ENCODE measurements at regions not wholly inside any gene's neighbourhood (a gene's known extent, or its start where the extent isn't known, plus 50 kb on each side); places are given as distances from the start of the nearest gene placed in this dataset.

GRCh38 chr7:92956575-92956974 is 120.2 kb upstream of the CDK6 start:
- no peak for TF ChIP-seq CTCF (IDR thresholded peaks at IDR 0.05; ENCODE audit: borderline replicate concordance, extremely low read depth, insufficient read depth)
- H3K36me3 ChIP-seq (ENCODE audit: control insufficient read depth in 2 of 3, insufficient read depth in 3 of 3, low read length in 3 of 3) = no peaks in the 10 kb centered on the region
- H3K9me3 ChIP-seq (ENCODE audit: control insufficient read depth in 2 of 3, insufficient read depth in 1 of 3, low read length in 3 of 3) = peaks cover 0 to 3% (median 0%) of the 10 kb centered on the region in 3 donors
- H3K27ac ChIP-seq (ENCODE audit: low read depth in 2 of 2, low read length in 2 of 2) = no peak overlapping the region
- no peak overlapping the region for H3K9ac ChIP-seq (ENCODE audit: low read length in 3 of 3)
- H3K27me3 ChIP-seq (ENCODE audit: control insufficient read depth, insufficient read depth, low read length) = no peaks in the 10 kb centered on the region
- intact Hi-C loops (cut with DNase I) = no loop called here
- H3K4me1 ChIP-seq (ENCODE audit: control insufficient read depth in 2 of 3, insufficient read depth in 2 of 3, low read depth in 1 of 3, low read length in 3 of 3) = no peaks in the 10 kb centered on the region
- FAIRE-seq = no peak
- no peak for DNase-seq
- H3K4me3 ChIP-seq (ENCODE audit: low read length in 3 of 3) = no peak overlapping the region

- H3K4me1 ChIP-seq (ENCODE audit: control insufficient read depth in 2 of 3, insufficient read depth in 2 of 3, low read depth in 1 of 3, low read length in 3 of 3) = no peaks in the 10 kb centered on the region
- H3K27ac ChIP-seq (ENCODE audit: low read depth in 2 of 2, low read length in 2 of 2) = no peak overlapping the region
- peaks cover 0 to 3% (median 0%) of the 10 kb centered on the region in 3 donors for H3K9me3 ChIP-seq (ENCODE audit: control insufficient read depth in 2 of 3, insufficient read depth in 1 of 3, low read length in 3 of 3)
- H3K36me3 ChIP-seq (ENCODE audit: control insufficient read depth in 2 of 3, insufficient read depth in 3 of 3, low read length in 3 of 3) = no peaks in the 10 kb centered on the region
- H3K4me3 ChIP-seq (ENCODE audit: low read length in 3 of 3) = no peak overlapping the region
- intact Hi-C loops (cut with DNase I) = no loop called here
- no peak for FAIRE-seq
- H3K9ac ChIP-seq (ENCODE audit: low read length in 3 of 3) = no peak overlapping the region
- no peaks in the 10 kb centered on the region for H3K27me3 ChIP-seq (ENCODE audit: control insufficient read depth, insufficient read depth, low read length)
- DNase-seq = no peak
- TF ChIP-seq CTCF (IDR thresholded peaks at IDR 0.05; ENCODE audit: borderline replicate concordance, extremely low read depth, insufficient read depth) = no peak
Measured at GRCh38 chr7:92955081-92955480, 118.7 kb upstream of the CDK6 start.

GRCh38 chr7:92953657-92954056 is 117.3 kb upstream of the CDK6 start:
- DNase-seq (no peak), FAIRE-seq (no peak)
- H3K36me3 ChIP-seq (ENCODE audit: control insufficient read depth in 2 of 3, insufficient read depth in 3 of 3, low read length in 3 of 3) = no peaks in the 10 kb centered on the region
- no peak overlapping the region for H3K9ac ChIP-seq (ENCODE audit: low read length in 3 of 3)
- no peak overlapping the region for H3K27ac ChIP-seq (ENCODE audit: low read depth in 2 of 2, low read length in 2 of 2)
- peaks cover 0 to 3% (median 0%) of the 10 kb centered on the region in 3 donors for H3K9me3 ChIP-seq (ENCODE audit: control insufficient read depth in 2 of 3, insufficient read depth in 1 of 3, low read length in 3 of 3)
- H3K27me3 ChIP-seq (ENCODE audit: control insufficient read depth, insufficient read depth, low read length) = no peaks in the 10 kb centered on the region
- intact Hi-C loops (cut with DNase I) = no loop called here
- no peaks in the 10 kb centered on the region for H3K4me1 ChIP-seq (ENCODE audit: control insufficient read depth in 2 of 3, insufficient read depth in 2 of 3, low read depth in 1 of 3, low read length in 3 of 3)
- TF ChIP-seq CTCF (IDR thresholded peaks at IDR 0.05; ENCODE audit: borderline replicate concordance, extremely low read depth, insufficient read depth) = no peak
- no peak overlapping the region for H3K4me3 ChIP-seq (ENCODE audit: low read length in 3 of 3)

- no peaks in the 10 kb centered on the region for H3K9me3 ChIP-seq (ENCODE audit: control insufficient read depth in 2 of 3, insufficient read depth in 1 of 3, low read length in 3 of 3)
- no peak overlapping the region for H3K9ac ChIP-seq (ENCODE audit: low read length in 3 of 3)
- H3K4me3 ChIP-seq (ENCODE audit: low read length in 3 of 3) = no peak overlapping the region
- FAIRE-seq (no peak), DNase-seq (no peak)
- intact Hi-C loops (cut with DNase I) = no loop called here
- H3K27me3 ChIP-seq (ENCODE audit: control insufficient read depth, insufficient read depth, low read length) = no peaks in the 10 kb centered on the region
- no peak for TF ChIP-seq CTCF (IDR thresholded peaks at IDR 0.05; ENCODE audit: borderline replicate concordance, extremely low read depth, insufficient read depth)
- H3K4me1 ChIP-seq (ENCODE audit: control insufficient read depth in 2 of 3, insufficient read depth in 2 of 3, low read depth in 1 of 3, low read length in 3 of 3) = no peaks in the 10 kb centered on the region
- no peaks in the 10 kb centered on the region for H3K36me3 ChIP-seq (ENCODE audit: control insufficient read depth in 2 of 3, insufficient read depth in 3 of 3, low read length in 3 of 3)
- no peak overlapping the region for H3K27ac ChIP-seq (ENCODE audit: low read depth in 2 of 2, low read length in 2 of 2)
Measured at GRCh38 chr7:92949748-92950147, 113.4 kb upstream of the CDK6 start.
